Dermis blood vessel endothelial cell (primary cell): ENCODE measurements at regions not wholly inside any gene's neighbourhood (a gene's known extent, or its start where the extent isn't known, plus 50 kb on each side); places are given as distances from the start of the nearest gene placed in this dataset.
"Not testable (repeated sequence)": the region's sequence is repeated elsewhere in the genome, so short reads cannot be mapped to it uniquely, and the experiment has no call there.

Source experiments
- DNase-seq: peaks from one replicate; pipeline ENCODE4 v3.0.0; 2010

- no peak for DNase-seq
Observed at GRCh38 chr12:34607520-34608195, 585.4 kb downstream of the ALG10 start.

- not testable (repeated sequence) for DNase-seq
Observed at GRCh38 chr12:34613988-34614387, 591.7 kb downstream of the ALG10 start.

- DNase-seq, result peak; percentile 23
Observed at GRCh38 chr12:34625116-34625515, 602.8 kb downstream of the ALG10 start.

- DNase-seq, result no peak
Observed at GRCh38 chr12:34626363-34627157, 604.3 kb downstream of the ALG10 start.
